Mucosa of rectum (tissue), 2 donors: ENCODE measurements at regions not wholly inside any gene's neighbourhood (a gene's known extent, or its start where the extent isn't known, plus 50 kb on each side); places are given as distances from the start of the nearest gene placed in this dataset.
"Not testable (repeated sequence)": the region's sequence is repeated elsewhere in the genome, so short reads cannot be mapped to it uniquely, and the experiment has no call there.

Experiments
- H3K27ac ChIP-seq, 2 donors: one replicate each; pipeline ENCODE4 v1.7.0; 2013; ENCODE audit warnings: inconsistent platforms in 2 of 2, low read depth in 2 of 2, low read length in 2 of 2
- H3K27me3 ChIP-seq, 2 donors: one replicate each; pipeline ENCODE4 v1.7.0; 2013; ENCODE audit warnings: low read length in 2 of 2; ENCODE audit not compliant: control insufficient read depth in 2 of 2, insufficient read depth in 2 of 2
- H3K36me3 ChIP-seq, 2 donors: one replicate each; pipeline ENCODE4 v1.7.0; 2013; ENCODE audit warnings: low read length in 2 of 2; ENCODE audit not compliant: control insufficient read depth in 2 of 2, insufficient read depth in 2 of 2
- H3K4me1 ChIP-seq, 2 donors: one replicate each; pipeline ENCODE4 v1.7.0; 2013; ENCODE audit warnings: low read length in 2 of 2, mild to moderate bottlenecking in 1 of 2; ENCODE audit not compliant: control insufficient read depth in 2 of 2, insufficient read depth in 2 of 2
- H3K4me3 ChIP-seq, 2 donors: one replicate each; pipeline ENCODE4 v1.7.0; 2013; ENCODE audit warnings: low read length in 2 of 2
- H3K9ac ChIP-seq, 2 donors: one replicate each; pipeline ENCODE4 v1.7.0; 2013; ENCODE audit warnings: low read length in 2 of 2, low read depth in 1 of 2, mild to moderate bottlenecking in 1 of 2
- H3K9me3 ChIP-seq, 2 donors: one replicate each; pipeline ENCODE4 v1.7.0; 2013; ENCODE audit warnings: low read length in 2 of 2; ENCODE audit not compliant: control insufficient read depth in 2 of 2
- donor health status: healthy.
- donor health status: Normal muscosa, but diverticular disease.

DNA sequence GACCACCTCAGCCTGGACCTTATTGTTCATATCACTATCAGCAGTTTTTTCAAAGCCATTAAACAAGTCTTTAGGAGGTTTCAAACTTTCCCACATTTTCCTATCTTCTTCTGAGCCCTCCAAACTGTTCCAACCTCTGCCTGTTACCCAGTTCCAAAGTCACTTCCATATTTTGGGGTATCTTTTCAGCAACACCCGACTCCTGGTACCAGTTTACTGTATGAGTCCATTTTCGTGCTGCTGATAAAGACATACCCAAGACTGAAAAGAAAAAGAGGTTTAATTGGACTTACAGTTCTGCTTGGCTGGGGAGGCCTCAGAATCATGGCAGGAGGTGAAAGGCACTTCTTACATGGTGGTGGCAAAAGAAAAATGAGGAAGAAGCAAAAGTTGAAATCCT, 195.9 kb upstream of the NR3C2 start:
- H3K4me1 ChIP-seq, result peaks cover 0 to 18% of the 10 kb centered on the region in 2 donors
- H3K9me3 ChIP-seq, H3K27me3 ChIP-seq, H3K4me3 ChIP-seq, H3K27ac ChIP-seq, H3K36me3 ChIP-seq, H3K9ac ChIP-seq: not testable (repeated sequence)

DNA sequence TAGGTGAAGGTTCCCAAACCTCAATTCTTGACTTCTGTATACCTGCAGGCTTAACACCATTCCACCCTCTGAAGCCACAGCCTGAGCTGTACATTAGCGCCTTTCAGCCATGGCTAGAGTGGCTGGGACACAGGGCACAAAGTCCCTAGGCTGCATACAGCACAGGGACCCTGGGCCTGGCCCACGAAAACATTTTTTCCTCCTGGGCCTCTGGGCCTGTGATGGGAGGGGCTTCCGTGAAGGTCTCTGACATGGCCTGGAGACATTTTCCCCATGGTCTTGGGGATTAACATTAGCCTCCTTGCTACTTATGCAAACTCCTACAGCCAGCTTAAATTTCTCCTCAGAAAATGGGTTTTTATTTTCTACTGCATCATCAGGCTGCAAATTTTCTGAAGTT, 195.2 kb upstream of the NR3C2 start:
- H3K27me3 ChIP-seq, H3K9ac ChIP-seq, H3K4me3 ChIP-seq, H3K36me3 ChIP-seq, H3K27ac ChIP-seq, H3K9me3 ChIP-seq: not testable (repeated sequence)
- H3K4me1 ChIP-seq, result peaks cover 0 to 18% of the 10 kb centered on the region in 2 donors

- Histone ChIP-seq H3K9me3 (peaks cover 0 to 3% of the 10 kb centered on the region in 2 donors), H3K4me1 (peaks cover 0 to 18% of the 10 kb centered on the region in 2 donors), H3K4me3 (no peak overlapping the region), H3K27ac (no peak overlapping the region), H3K36me3 (peaks cover 0 to 4% of the 10 kb centered on the region in 2 donors), H3K27me3 (no peaks in the 10 kb centered on the region), H3K9ac (no peak overlapping the region)
Measured at GRCh38 chr4:148634476-148634875, 192.3 kb upstream of the NR3C2 start.

DNA sequence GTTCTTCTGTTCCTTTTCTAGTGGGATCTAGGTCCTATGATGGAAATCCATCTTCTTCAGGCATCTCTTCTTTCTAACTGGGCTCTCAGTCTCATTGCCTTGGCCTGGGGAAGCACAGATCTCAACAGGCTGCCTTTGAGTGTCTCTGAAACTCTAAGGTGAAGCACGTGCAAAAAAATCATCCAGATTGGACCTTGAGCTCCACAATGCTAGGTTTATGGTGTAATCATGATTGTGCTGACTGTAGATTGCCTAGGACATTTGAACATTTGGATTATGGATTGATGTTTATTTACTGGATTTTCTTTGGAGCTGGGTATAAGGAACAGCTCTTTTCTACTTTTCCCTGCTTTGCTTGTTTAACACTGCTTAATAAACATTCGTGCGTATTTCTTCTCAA, 191.5 kb upstream of the NR3C2 start:
- Histone ChIP-seq H3K4me1 (peaks cover 0 to 18% of the 10 kb centered on the region in 2 donors), H3K9me3 (peaks cover 0 to 3% of the 10 kb centered on the region in 2 donors), H3K27ac (peak overlapping the region in 1 of 2 donors; percentile 54), H3K4me3 (no peak overlapping the region), H3K36me3 (peaks cover 0 to 4% of the 10 kb centered on the region in 2 donors), H3K27me3 (no peaks in the 10 kb centered on the region), H3K9ac (no peak overlapping the region)

DNA sequence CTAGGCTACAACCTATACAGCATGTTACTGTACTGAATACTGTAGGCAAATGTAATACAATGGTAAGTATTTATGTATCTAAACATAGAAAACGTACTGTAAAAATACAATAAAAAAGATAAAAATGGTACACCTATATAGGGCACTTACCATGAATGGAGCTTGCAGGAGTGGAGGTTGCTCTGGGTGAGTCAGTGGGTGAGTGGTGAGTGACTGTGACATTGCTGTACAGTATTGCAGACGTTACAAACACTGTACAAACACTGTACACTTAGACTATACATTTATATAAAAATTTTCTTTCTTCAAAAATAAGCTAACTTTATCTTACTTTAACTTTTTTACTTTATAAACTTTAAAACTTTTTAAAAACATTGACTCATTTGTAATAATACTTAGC, 190.3 kb upstream of the NR3C2 start:
- Histone ChIP-seq H3K36me3 (peaks cover 0 to 4% of the 10 kb centered on the region in 2 donors), H3K4me1 (peaks cover 0 to 18% of the 10 kb centered on the region in 2 donors), H3K4me3 (no peak overlapping the region), H3K27me3 (no peaks in the 10 kb centered on the region), H3K9me3 (peaks cover 0 to 3% of the 10 kb centered on the region in 2 donors), H3K9ac (no peak overlapping the region), H3K27ac (no peak overlapping the region)

GRCh38 chr4:148630051-148630450, 187.8 kb upstream of the NR3C2 start:
- no peaks in the 10 kb centered on the region for H3K36me3 ChIP-seq
- peaks cover 0 to 15% of the 10 kb centered on the region in 2 donors for H3K4me1 ChIP-seq
- H3K9ac ChIP-seq, result no peak overlapping the region
- H3K9me3 ChIP-seq, result no peaks in the 10 kb centered on the region
- H3K27me3 ChIP-seq, result no peaks in the 10 kb centered on the region
- no peak overlapping the region for H3K27ac ChIP-seq
- H3K4me3 ChIP-seq, result no peak overlapping the region

- Histone ChIP-seq H3K27ac (no peak overlapping the region), H3K4me3 (no peak overlapping the region), H3K36me3 (no peaks in the 10 kb centered on the region), H3K27me3 (no peaks in the 10 kb centered on the region), H3K9me3 (no peaks in the 10 kb centered on the region), H3K4me1 (no peaks in the 10 kb centered on the region), H3K9ac (no peak overlapping the region)
Measured at GRCh38 chr4:148618856-148619255, 176.6 kb upstream of the NR3C2 start.

DNA sequence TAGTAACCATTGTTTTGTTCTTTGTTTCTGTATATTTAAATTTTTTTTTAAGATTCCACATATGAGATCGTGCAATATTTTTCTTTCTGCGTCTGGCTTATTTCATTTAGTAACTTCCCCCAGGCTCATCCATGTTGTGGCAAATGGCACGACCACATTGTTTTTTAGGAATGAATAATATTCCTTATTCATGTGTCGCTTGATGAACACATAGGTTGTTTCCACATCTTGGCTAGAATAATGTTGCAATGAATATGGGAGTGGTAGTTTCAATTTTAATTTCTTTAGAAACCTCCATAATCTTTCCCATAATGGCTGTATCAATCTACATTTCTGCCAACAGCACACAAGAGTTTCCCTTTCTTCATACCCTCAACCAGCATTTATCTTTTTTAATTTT, 166.8 kb upstream of the NR3C2 start:
- Histone ChIP-seq H3K36me3 (no peaks in the 10 kb centered on the region), H3K9me3 (no peaks in the 10 kb centered on the region), H3K4me1 (no peaks in the 10 kb centered on the region), H3K4me3 (no peak overlapping the region), H3K27ac (no peak overlapping the region), H3K27me3 (no peaks in the 10 kb centered on the region), H3K9ac (no peak overlapping the region)

DNA sequence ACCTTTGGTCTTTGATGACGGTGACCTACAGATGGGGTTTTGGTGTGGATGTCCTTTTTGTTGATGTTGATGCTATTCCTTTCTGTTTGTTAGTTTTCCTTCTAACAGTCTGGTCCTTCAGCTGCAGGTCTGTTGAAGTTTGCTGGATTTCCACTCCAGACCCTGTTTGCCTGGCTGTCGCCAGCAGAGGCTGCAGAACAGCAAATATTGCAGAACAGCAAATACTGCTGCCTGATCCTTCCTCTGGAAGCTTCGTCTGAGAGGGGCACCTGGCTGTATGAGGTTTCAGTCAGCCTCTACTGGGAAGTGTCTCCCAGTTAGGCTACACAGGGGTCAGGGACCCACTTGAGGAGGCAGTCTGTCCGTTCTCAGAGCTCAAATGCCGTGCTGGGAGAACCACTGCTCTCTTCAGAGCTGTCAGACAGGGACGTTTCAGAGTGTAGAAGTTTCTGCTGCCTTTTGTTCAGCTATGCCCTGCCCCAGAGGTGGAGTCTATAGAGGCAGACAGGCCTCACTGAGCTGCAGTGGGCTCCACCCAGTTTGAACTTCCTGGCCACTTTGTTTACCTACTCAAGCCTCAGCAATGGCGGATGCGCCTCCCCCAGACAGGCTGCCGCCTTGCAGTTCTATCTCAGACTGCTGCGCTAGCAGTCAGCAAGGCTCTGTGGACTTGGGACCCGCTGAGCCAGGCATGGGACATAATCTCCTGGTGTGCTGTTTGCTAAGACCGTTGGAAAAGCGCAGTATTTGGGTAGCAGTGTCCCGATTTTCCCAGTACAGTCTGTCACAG, 156.4 kb upstream of the NR3C2 start:
- H3K36me3 ChIP-seq, H3K9ac ChIP-seq, H3K4me1 ChIP-seq, H3K27me3 ChIP-seq, H3K27ac ChIP-seq, H3K4me3 ChIP-seq, H3K9me3 ChIP-seq: not testable (repeated sequence)

GRCh38 chr4:148589182-148589581, 147.0 kb upstream of the NR3C2 start:
- Histone ChIP-seq H3K4me3 (no peak overlapping the region), H3K36me3 (no peaks in the 10 kb centered on the region), H3K9me3 (no peaks in the 10 kb centered on the region), H3K27ac (no peak overlapping the region), H3K27me3 (no peaks in the 10 kb centered on the region), H3K4me1 (no peaks in the 10 kb centered on the region), H3K9ac (no peak overlapping the region)
